GM23338 (cell line): ENCODE measurements at regions not wholly inside any gene's neighbourhood (a gene's known extent, or its start where the extent isn't known, plus 50 kb on each side); places are given as distances from the start of the nearest gene placed in this dataset.

ENCODE experiments used
- CTCF ChIP-seq, 2 experiments: fragments of 200-600 bp in 1 of 2; sonication (generic) in 1 of 2; conservative IDR thresholded peaks; 2 replicates each; pipeline versions ENCODE4 v1.5.1 to v1.6.1; 2016 to 2017; ENCODE audit warnings: antibody characterized with exemption in 2 of 2, low read depth in 2 of 2, mild to moderate bottlenecking in 2 of 2, moderate library complexity in 1 of 2
- EZH2 ChIP-seq: fragments of 200-600 bp; sonication (generic); IDR thresholded peaks from one replicate; pipeline ENCODE4 v1.8.0; 2017; ENCODE audit warnings: antibody characterized with exemption, mild to moderate bottlenecking, low read depth; ENCODE audit not compliant: unreplicated experiment
- TF ChIP-seq, protein P1 (sequence below): IDR thresholded peaks from one replicate; pipeline ENCODE4 v1.6.1; 2018; ENCODE audit warnings: antibody characterized with exemption; ENCODE audit not compliant: unreplicated experiment

- no peak for TF ChIP-seq CTCF (conservative IDR thresholded peaks at IDR 0.05; ENCODE audit: low read depth in 2 of 2)
- no peak for TF ChIP-seq EZH2
- TF ChIP-seq, protein P1, sequence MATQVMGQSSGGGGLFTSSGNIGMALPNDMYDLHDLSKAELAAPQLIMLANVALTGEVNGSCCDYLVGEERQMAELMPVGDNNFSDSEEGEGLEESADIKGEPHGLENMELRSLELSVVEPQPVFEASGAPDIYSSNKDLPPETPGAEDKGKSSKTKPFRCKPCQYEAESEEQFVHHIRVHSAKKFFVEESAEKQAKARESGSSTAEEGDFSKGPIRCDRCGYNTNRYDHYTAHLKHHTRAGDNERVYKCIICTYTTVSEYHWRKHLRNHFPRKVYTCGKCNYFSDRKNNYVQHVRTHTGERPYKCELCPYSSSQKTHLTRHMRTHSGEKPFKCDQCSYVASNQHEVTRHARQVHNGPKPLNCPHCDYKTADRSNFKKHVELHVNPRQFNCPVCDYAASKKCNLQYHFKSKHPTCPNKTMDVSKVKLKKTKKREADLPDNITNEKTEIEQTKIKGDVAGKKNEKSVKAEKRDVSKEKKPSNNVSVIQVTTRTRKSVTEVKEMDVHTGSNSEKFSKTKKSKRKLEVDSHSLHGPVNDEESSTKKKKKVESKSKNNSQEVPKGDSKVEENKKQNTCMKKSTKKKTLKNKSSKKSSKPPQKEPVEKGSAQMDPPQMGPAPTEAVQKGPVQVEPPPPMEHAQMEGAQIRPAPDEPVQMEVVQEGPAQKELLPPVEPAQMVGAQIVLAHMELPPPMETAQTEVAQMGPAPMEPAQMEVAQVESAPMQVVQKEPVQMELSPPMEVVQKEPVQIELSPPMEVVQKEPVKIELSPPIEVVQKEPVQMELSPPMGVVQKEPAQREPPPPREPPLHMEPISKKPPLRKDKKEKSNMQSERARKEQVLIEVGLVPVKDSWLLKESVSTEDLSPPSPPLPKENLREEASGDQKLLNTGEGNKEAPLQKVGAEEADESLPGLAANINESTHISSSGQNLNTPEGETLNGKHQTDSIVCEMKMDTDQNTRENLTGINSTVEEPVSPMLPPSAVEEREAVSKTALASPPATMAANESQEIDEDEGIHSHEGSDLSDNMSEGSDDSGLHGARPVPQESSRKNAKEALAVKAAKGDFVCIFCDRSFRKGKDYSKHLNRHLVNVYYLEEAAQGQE, result no peak
Measured at GRCh38 chrX:6826856-6827255, 291.9 kb upstream of the VCX3A start.
